ENCODE measurements at regions not wholly inside any gene's neighbourhood (a gene's known extent, or its start where the extent isn't known, plus 50 kb on each side); places are given as distances from the start of the nearest gene placed in this dataset.

DNA sequence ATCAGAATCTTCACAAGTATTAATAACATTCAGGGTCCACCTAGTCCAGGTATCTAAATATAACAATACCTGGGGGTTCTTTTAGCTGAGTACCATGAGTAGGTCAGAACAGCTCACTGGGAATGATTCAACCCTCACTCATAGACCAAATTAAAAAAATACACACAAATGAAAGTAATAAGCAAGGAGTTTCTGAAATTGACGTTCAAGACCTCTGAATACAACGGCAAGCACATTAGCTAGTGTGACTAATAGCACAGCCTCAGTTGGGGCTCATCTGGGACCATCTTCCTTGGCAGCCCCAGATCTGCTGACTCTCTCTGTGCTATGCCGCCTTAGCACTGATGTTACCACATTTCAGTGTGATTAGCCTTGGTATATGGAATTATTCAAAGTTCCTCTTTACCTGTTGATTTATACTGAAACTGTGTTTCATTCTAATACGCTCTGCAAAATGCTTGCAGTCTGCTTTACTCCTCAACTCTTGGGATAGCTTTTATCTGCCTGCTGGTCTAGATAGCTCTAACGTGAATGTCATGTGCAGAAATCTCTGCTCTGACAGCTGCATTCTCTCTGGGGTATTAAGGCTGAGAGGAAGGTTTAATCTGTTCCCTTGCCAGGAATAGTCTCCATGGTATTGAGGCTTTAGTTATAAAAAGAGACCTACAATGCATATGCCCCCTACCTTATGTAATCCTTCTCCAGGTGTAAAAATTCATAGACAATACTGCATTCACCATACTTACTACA, 153.3 kb downstream of the METTL4 start:
- no peak for DNase-seq (ENCODE audit: low read depth)
- TF ChIP-seq, protein P1, sequence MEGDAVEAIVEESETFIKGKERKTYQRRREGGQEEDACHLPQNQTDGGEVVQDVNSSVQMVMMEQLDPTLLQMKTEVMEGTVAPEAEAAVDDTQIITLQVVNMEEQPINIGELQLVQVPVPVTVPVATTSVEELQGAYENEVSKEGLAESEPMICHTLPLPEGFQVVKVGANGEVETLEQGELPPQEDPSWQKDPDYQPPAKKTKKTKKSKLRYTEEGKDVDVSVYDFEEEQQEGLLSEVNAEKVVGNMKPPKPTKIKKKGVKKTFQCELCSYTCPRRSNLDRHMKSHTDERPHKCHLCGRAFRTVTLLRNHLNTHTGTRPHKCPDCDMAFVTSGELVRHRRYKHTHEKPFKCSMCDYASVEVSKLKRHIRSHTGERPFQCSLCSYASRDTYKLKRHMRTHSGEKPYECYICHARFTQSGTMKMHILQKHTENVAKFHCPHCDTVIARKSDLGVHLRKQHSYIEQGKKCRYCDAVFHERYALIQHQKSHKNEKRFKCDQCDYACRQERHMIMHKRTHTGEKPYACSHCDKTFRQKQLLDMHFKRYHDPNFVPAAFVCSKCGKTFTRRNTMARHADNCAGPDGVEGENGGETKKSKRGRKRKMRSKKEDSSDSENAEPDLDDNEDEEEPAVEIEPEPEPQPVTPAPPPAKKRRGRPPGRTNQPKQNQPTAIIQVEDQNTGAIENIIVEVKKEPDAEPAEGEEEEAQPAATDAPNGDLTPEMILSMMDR (conservative IDR thresholded peaks at IDR 0.05; ENCODE audit: low read depth, low read length): no peak

DNA sequence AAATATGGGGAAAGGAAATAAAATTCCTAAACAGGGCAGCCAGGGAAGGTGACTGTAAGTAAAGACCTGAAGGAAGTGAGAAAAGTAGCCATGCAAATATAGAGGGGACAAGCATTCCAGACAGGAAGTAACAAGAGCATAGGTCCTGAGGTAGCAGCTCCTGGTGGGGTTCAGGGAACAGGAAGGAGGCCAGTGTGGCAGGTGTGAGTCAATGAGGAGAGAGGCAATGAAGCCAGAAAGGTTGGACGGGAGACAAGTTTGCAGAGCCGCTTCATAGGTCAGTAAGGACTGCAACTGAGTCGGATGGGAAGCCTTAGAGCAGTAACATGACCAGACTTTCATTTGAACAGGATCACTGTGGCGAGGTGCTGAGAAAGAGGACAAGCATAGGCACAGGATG, 150.9 kb downstream of the METTL4 start:
- TF ChIP-seq, protein P1 (conservative IDR thresholded peaks at IDR 0.05; ENCODE audit: low read depth, low read length): no peak
- no peak for DNase-seq (ENCODE audit: low read depth)
- no peak overlapping the region for H3K4me3 ChIP-seq (ENCODE audit: low read depth, low read length)

More for the DNA sequence above, 153.3 kb downstream of the METTL4 start:
- no peak overlapping the region for H3K4me3 ChIP-seq (ENCODE audit: low read depth, low read length)

DNA sequence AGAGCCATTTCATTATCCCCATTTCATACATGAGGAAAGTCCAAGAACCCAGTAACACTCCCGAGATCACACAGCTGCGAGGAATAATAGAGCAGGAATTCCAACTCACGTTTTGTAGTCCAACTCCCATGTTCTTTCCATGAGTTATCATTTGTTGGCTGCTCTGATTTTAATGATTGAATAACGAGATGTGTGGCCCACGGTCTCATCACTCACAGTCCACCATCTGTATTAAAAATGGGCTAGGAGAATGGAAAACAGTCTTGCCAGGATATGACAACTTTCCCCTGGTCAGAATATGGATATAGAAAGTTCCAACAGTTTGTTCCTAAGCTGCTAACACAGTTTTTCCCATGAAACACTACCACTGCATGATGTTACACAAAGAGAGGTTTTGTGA, 147.5 kb downstream of the METTL4 start:
- H3K4me3 ChIP-seq (ENCODE audit: low read depth, low read length): no peak overlapping the region
- DNase-seq (ENCODE audit: low read depth): no peak
- TF ChIP-seq, protein P1 (conservative IDR thresholded peaks at IDR 0.05; ENCODE audit: low read depth, low read length): no peak

DNA sequence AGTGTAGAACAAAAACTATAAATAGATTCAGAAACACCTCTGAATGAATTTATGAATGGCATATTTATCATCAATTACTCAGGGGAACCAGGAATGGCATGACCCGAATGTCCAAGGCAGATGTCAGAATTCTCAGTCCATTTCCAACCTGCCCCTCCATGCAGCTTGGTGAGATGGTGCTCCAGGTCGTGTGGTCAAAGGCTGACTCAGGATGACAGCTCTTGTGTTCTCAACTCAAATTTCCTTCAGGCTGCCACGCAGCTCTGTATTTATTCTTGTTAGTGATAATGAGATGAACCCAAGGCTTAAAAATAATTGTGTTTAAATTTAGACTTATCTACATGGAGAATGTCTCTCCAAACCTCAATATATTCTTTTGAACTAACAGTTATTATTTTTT, 146.9 kb downstream of the METTL4 start:
- TF ChIP-seq, protein P1 (conservative IDR thresholded peaks at IDR 0.05; ENCODE audit: low read depth, low read length): no peak
- no peak overlapping the region for H3K4me3 ChIP-seq (ENCODE audit: low read depth, low read length)
- no peak for DNase-seq (ENCODE audit: low read depth)

DNA sequence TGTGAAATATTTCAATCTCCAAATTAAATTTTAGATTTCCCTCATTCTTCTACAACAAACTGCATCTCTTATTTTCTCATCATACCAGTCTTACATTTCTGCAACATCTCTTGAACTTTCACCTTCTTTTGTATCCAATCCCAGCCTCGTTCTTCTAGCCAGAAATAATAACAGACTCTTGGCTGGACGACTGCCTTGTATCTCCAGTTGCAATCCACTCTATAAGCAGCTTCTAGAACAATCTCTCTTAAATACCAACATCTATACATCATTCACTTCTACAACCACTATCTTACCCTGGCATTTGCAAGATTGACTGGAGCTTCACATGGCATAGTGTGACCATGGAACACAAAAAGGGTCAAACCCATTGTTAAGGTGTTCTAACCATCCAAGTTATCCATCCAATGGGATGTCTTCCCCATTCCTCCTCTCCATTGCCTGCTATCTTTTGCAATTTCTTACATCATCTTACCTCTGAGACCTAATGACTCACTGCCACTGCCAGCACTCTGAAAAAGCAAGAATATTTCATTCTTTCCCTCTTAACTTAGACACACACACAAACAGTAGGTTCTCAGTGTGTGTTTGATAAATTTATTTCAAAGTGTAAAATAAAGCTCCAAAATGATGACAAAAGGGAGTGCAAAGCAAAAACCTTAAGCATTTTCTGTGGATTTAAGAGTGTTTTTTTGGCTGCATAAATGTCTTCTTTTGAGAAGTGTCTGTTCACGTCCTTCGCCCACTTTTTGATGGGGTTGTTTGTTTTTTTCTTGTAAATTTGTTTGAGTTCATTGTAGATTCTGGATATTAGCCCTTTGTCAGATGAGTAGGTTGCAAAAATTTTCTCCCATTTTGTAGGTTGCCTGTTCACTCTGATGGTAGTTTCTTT, 145.6 kb downstream of the METTL4 start:
- no peak overlapping the region for H3K4me3 ChIP-seq (ENCODE audit: low read depth, low read length)
- peak; percentile 61 for DNase-seq (ENCODE audit: low read depth)
- TF ChIP-seq, protein P1 (conservative IDR thresholded peaks at IDR 0.05; ENCODE audit: low read depth, low read length): no peak

DNA sequence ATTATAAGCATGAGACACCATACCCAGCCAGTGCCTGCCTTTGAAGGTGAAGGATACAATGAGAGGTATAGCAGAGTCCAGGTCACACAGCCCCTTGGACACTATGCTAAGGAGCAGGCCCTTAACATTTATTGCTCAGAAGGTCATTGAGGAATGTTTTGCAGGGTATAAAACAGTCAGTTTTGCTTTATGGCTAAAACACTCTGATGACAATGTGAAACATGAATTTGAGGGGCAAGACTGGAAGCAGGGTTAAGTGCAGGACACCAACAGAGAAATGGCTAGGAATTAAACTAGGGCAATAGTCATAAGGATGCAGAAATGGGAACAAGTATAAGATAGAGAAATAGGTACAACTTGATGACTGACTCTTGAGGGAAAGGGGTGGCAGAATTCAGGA, 141.1 kb downstream of the METTL4 start:
- no peak for DNase-seq (ENCODE audit: low read depth)
- no peak overlapping the region for H3K4me3 ChIP-seq (ENCODE audit: low read depth, low read length)
- TF ChIP-seq, protein P1 (conservative IDR thresholded peaks at IDR 0.05; ENCODE audit: low read depth, low read length): no peak

Measured in choroid plexus epithelial cell (primary cell).